ENCODE measurements at regions not wholly inside any gene's neighbourhood (a gene's known extent, or its start where the extent isn't known, plus 50 kb on each side); places are given as distances from the start of the nearest gene placed in this dataset.

DNA sequence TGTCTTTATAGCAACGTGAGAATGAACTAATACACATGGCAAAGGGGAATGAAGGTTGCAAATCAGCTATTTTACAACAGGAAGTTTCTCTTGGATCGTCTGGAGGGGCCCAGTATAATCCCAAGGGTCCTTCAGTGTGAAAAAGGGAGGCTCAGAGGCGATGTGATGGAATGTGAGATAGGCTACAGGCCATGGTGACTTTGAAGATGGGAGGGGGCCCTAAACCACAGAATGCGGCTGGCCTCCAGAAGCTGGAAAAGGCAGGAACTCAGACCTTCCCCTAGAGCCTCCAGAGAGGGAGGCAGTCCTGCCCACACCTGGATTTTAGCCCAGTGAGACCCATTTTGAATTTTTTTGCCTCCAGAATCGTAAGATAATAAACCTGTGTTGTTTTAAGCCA is 69.4 kb upstream of the PGM2 start:
- TF ChIP-seq, protein P1, sequence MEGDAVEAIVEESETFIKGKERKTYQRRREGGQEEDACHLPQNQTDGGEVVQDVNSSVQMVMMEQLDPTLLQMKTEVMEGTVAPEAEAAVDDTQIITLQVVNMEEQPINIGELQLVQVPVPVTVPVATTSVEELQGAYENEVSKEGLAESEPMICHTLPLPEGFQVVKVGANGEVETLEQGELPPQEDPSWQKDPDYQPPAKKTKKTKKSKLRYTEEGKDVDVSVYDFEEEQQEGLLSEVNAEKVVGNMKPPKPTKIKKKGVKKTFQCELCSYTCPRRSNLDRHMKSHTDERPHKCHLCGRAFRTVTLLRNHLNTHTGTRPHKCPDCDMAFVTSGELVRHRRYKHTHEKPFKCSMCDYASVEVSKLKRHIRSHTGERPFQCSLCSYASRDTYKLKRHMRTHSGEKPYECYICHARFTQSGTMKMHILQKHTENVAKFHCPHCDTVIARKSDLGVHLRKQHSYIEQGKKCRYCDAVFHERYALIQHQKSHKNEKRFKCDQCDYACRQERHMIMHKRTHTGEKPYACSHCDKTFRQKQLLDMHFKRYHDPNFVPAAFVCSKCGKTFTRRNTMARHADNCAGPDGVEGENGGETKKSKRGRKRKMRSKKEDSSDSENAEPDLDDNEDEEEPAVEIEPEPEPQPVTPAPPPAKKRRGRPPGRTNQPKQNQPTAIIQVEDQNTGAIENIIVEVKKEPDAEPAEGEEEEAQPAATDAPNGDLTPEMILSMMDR (IDR thresholded peaks at IDR 0.05), result no peak
- no peak for TF ChIP-seq POLR2A (IDR thresholded peaks at IDR 0.05)
